HL-60 (cell line): ENCODE measurements at regions not wholly inside any gene's neighbourhood (a gene's known extent, or its start where the extent isn't known, plus 50 kb on each side); places are given as distances from the start of the nearest gene placed in this dataset.

Experiments used
- SPI1 ChIP-seq: IDR thresholded peaks from 2 replicates; pipeline ENCODE4 v1.6.1; 2012; ENCODE audit warnings: low read depth, mild to moderate bottlenecking, borderline replicate concordance
- TF ChIP-seq, protein P1 (sequence below): IDR thresholded peaks from one replicate; pipeline ENCODE4 v1.5.1; 2011; ENCODE audit warnings: low read length, control low read depth, inconsistent platforms; ENCODE audit not compliant: insufficient read depth
- TF ChIP-seq, protein P2 (sequence below): IDR thresholded peaks from 2 replicates; pipeline ENCODE4 v1.6.1; 2012; ENCODE audit warnings: low read depth; ENCODE audit not compliant: insufficient replicate concordance

DNA sequence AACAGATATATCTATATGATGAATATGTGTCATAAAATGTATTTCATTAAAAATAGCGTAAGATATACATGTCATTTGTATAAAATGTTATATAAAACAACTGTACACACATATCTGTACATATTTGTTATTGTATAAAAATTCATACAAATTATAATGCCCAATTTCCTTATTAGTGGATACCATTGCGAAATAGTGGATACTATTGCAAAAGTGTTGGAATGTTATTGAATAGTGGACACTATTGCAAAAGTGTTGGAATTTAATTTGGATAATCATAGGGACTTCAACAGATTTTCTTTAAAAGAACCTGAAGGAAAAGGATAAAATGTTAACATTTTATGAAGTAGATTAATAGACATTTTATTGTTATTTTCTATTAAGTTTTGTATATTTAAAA, 487.4 kb downstream of the HAO1 start:
- TF ChIP-seq, protein P1, sequence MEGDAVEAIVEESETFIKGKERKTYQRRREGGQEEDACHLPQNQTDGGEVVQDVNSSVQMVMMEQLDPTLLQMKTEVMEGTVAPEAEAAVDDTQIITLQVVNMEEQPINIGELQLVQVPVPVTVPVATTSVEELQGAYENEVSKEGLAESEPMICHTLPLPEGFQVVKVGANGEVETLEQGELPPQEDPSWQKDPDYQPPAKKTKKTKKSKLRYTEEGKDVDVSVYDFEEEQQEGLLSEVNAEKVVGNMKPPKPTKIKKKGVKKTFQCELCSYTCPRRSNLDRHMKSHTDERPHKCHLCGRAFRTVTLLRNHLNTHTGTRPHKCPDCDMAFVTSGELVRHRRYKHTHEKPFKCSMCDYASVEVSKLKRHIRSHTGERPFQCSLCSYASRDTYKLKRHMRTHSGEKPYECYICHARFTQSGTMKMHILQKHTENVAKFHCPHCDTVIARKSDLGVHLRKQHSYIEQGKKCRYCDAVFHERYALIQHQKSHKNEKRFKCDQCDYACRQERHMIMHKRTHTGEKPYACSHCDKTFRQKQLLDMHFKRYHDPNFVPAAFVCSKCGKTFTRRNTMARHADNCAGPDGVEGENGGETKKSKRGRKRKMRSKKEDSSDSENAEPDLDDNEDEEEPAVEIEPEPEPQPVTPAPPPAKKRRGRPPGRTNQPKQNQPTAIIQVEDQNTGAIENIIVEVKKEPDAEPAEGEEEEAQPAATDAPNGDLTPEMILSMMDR = no peak
- TF ChIP-seq, protein P2, sequence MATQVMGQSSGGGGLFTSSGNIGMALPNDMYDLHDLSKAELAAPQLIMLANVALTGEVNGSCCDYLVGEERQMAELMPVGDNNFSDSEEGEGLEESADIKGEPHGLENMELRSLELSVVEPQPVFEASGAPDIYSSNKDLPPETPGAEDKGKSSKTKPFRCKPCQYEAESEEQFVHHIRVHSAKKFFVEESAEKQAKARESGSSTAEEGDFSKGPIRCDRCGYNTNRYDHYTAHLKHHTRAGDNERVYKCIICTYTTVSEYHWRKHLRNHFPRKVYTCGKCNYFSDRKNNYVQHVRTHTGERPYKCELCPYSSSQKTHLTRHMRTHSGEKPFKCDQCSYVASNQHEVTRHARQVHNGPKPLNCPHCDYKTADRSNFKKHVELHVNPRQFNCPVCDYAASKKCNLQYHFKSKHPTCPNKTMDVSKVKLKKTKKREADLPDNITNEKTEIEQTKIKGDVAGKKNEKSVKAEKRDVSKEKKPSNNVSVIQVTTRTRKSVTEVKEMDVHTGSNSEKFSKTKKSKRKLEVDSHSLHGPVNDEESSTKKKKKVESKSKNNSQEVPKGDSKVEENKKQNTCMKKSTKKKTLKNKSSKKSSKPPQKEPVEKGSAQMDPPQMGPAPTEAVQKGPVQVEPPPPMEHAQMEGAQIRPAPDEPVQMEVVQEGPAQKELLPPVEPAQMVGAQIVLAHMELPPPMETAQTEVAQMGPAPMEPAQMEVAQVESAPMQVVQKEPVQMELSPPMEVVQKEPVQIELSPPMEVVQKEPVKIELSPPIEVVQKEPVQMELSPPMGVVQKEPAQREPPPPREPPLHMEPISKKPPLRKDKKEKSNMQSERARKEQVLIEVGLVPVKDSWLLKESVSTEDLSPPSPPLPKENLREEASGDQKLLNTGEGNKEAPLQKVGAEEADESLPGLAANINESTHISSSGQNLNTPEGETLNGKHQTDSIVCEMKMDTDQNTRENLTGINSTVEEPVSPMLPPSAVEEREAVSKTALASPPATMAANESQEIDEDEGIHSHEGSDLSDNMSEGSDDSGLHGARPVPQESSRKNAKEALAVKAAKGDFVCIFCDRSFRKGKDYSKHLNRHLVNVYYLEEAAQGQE = no peak
- TF ChIP-seq SPI1 = no peak
